ENCODE measurements at regions not wholly inside any gene's neighbourhood (a gene's known extent, or its start where the extent isn't known, plus 50 kb on each side); places are given as distances from the start of the nearest gene placed in this dataset.

- ATAC-seq (no peak), DNase-seq (ENCODE audit: low spot score) (no peak)
Observed at GRCh38 chr12:84689638-84690037, 223.0 kb downstream of the SLC6A15 start.

- ATAC-seq (no peak), DNase-seq (ENCODE audit: low spot score) (no peak)
Observed at GRCh38 chr12:84685379-84685778, 227.2 kb downstream of the SLC6A15 start.

- no peak for ATAC-seq
- no peak for DNase-seq (ENCODE audit: low spot score)
Observed at GRCh38 chr12:84676787-84677186, 235.8 kb downstream of the SLC6A15 start.

GRCh38 chr12:84661786-84662185 is 250.8 kb downstream of the SLC6A15 start:
- ATAC-seq (no peak), DNase-seq (ENCODE audit: low spot score) (no peak)

- ATAC-seq: no peak
- no peak for DNase-seq (ENCODE audit: low spot score)
Observed at GRCh38 chr12:84660139-84660538, 252.5 kb downstream of the SLC6A15 start.

DNA sequence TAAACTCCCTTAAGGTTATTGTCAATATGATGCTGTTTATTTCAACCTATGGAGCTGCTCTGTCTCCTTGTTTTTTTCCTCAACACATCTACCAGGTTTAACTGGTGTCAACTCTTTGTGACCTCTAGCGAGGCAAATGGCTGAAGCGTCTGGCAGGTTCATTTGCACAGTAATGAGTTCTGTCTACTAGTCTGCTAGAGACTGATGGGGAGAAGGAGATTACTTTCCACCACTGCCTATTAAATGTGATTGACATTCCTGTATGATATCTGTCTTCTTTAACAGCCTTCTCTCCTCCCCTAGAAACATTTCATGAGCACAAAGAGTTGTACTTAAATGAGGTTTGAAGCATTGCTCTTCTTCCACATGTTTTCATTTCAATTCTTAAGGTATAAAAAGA is 253.7 kb downstream of the SLC6A15 start:
- no peak for DNase-seq (ENCODE audit: low spot score)
- no peak for ATAC-seq

DNA sequence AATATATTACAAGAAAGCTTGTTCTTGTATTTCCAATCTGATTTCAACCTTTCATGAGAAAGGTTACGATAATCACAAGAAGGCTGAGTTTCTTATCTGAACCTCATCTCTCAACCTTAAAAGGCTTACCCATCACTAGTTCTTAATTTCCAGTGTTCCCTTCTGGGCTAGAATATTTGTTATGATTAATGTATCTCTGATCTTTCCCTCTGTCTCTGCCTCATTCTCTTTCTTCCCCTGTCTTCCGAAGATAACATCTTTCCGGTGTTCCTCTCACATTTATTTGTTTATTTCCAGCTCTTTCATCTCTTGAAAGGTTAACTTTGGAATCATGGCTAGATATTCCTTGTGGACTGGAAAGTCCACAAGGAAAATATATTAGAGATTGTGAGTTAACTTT is 255.9 kb downstream of the SLC6A15 start:
- DNase-seq (ENCODE audit: low spot score): no peak

DNA sequence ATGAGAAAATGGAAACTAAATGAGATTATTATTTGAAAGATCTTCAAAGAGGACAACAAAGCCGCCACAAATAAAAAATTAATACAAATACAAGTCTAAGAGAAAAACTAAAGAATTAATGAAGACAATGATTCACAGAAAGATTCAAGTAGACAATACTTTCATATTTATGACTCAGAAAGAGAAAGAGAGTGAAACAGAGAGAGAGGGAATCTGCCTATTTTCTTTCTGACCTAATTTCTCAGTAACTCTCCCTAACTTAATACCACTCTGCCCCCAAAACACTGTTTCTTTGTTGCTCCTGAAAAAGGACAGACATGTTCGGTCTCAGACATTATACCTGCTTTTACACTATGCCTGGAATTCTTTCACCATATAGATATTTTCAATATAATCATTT is 259.1 kb downstream of the SLC6A15 start:
- no peak for DNase-seq (ENCODE audit: low spot score)
- ATAC-seq: no peak

More for the DNA sequence above, 255.9 kb downstream of the SLC6A15 start:
- no peak for ATAC-seq

GRCh38 chr12:84648425-84648824 is 264.2 kb downstream of the SLC6A15 start:
- ATAC-seq: no peak
- no peak for DNase-seq (ENCODE audit: low spot score)

- no peak for ATAC-seq
- DNase-seq (ENCODE audit: low spot score): no peak
Observed at GRCh38 chr12:84644908-84645307, 267.7 kb downstream of the SLC6A15 start.

- no peak for ATAC-seq
Observed at GRCh38 chr12:84643993-84644392, 268.6 kb downstream of the SLC6A15 start.

GRCh38 chr12:84641940-84642545 is 270.6 kb downstream of the SLC6A15 start:
- DNase-seq (ENCODE audit: low spot score) (no peak), ATAC-seq (no peak)

More at GRCh38 chr12:84643993-84644392, 268.6 kb downstream of the SLC6A15 start:
- no peak for DNase-seq (ENCODE audit: low spot score)

- ATAC-seq (no peak), DNase-seq (ENCODE audit: low spot score) (no peak)
Observed at GRCh38 chr12:84638811-84639368, 273.7 kb downstream of the SLC6A15 start.

DNA sequence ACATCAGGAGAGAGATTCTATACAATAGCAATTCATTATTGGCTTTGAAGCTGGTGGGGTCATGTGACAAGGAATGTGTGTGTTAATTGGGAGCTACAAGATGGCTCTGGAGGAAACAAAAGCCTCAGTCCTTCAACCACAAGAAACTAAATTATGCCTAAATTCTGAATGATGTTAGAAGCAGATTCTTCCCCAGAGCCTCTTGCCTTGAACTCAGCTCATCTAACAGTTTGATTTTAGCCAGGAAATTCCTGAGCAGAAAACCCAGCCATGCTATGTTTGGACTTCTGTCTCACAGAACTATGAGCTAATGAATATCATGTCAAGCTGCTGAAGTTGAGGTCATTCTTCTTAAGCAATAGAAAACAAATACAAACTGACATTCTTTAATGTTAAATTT is 274.7 kb downstream of the SLC6A15 start:
- ATAC-seq (no peak), DNase-seq (ENCODE audit: low spot score) (no peak)

DNA sequence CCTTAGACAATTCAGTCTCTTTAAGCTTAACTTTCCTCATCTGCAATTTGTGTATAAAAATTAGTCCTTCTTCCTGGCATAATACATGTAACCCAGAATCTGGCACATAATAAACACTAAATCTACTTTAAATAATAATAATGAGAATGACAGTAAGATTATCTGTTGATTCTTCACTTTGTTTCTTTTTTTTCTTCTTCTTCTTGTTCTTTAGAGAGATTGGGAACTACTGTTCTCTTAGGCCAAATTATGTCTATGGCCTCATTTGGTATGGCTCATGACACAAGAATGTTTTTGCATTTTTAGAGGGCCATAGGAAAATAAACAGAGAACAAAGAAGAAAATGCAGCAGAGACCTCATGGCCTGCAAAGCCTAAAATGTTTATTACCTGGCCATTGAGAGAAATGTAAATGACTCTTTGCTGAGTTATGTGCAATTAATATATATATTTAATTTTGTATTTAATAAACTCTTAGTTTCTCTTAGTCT is 275.8 kb downstream of the SLC6A15 start:
- ATAC-seq: no peak
- no peak for DNase-seq (ENCODE audit: low spot score)

DNA sequence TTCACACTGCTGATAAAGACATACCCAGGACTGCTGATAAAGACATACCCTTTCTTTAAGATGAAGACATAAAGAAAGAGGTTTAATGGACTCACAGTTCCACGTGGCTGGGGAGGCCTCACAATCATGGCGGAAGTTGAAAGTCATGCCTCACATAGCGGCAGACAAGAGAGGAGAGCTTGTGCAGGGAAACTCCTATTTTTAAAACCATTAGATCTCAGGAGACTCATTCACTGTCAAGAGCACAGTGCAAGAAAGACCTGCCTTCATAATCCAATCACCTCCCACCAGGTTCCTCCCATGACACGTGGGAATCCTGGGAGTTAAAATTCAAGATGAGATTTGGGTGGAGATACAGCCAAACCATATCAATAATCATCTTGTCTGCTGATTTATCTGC is 278.1 kb downstream of the SLC6A15 start:
- no peak for DNase-seq (ENCODE audit: low spot score)

DNA sequence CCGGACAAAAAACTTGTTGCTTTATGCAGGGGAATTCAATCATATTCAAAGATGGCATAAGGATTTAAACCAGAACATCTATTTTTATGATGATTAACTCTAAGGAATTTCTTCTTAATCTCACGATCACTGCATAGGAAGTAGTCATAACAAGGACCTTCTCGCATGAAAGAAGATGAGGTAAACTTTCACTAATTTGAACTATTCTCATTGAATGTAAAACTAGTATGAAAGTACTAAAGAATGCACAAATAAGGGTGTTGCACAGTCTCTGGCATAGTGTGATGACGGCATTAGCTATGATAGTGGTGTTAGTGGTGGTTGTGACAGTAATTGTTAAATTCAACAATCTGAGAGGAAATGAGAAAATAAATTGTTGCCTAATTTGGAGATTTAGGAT is 280.0 kb downstream of the SLC6A15 start:
- ATAC-seq (no peak), DNase-seq (ENCODE audit: low spot score) (no peak)

More for the DNA sequence above, 278.1 kb downstream of the SLC6A15 start:
- ATAC-seq: no peak

GRCh38 chr12:84631020-84631419 is 281.6 kb downstream of the SLC6A15 start:
- ATAC-seq (no peak), DNase-seq (ENCODE audit: low spot score) (no peak)

GRCh38 chr12:84627593-84627992 is 285.0 kb downstream of the SLC6A15 start:
- ATAC-seq (no peak), DNase-seq (ENCODE audit: low spot score) (no peak)

DNA sequence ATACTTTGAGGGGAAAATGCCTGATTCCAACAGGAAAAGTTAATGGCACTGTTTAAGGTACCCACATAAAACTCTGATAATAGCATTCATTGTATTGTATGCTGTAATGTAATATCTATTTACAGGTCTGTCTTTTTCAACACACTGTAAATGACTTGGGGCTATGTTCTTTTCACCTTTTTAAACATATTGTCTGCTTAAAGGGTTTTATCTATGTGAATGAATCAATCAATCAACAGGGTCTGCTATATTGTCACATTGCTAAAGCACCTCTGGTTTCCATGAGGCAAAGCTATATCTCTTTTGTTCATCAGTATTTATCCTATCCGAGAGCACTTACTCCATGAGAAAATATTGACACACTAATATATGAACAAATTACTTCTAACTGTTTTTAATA is 288.0 kb downstream of the SLC6A15 start:
- ATAC-seq (no peak), DNase-seq (ENCODE audit: low spot score) (no peak)

- no peak for DNase-seq (ENCODE audit: low spot score)
- ATAC-seq: no peak
Observed at GRCh38 chr12:84619053-84619571, 293.5 kb downstream of the SLC6A15 start.

DNA sequence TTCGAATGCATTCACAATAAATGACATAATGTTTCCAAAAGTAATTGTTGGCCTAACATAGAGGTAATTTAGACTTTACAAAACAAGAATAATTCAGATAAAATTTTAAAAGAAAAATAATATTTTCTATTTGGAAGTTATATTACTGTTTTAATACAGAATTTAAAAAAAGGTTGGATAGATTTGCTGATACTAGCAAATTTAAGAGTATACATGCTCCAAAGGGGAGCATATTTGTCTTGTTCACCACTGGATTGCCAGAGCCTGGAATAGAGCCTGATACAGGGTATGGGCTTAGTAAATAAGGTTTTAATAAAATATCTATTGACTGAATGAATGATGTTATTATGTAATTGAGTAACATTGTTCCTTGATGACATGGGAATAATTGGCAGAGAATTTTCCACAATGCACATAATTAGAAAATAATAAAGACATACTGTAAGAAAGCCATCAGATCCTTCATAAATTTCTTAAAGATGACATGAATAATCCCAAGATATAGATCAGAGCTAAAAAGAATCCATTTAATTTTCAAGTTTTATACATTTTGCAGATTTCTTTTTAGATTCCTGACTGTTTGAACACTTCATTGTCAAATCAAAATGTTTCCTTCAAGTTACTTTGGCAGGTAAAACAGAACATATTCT is 305.3 kb downstream of the SLC6A15 start:
- no peak for ATAC-seq
- DNase-seq (ENCODE audit: low spot score): no peak
